Endodermal cell (in vitro differentiated cells): ENCODE measurements at regions not wholly inside any gene's neighbourhood (a gene's known extent, or its start where the extent isn't known, plus 50 kb on each side); places are given as distances from the start of the nearest gene placed in this dataset. TPM values are rescaled to one million over a fixed set of nuclear protein-coding genes. Genes with fewer than 3 reads are reported as not detected.
A peak's percentile ranks its signal among the peaks of the same experiment; 100 is the strongest.

Experiments
- DNase-seq: peaks from one replicate; pipeline ENCODE4 v3.0.0-alpha.2; 2017
- H3K27ac ChIP-seq: 2 replicates; pipeline ENCODE4 v1.5.1; 2013; ENCODE audit warnings: mild to moderate bottlenecking, low read depth, low read length, moderate library complexity
- H3K27me3 ChIP-seq: 2 replicates; pipeline ENCODE4 v1.6.1; 2013; ENCODE audit warnings: mild to moderate bottlenecking, low read length, moderate library complexity; ENCODE audit not compliant: insufficient read depth, control insufficient read depth, poor library complexity, severe bottlenecking
- H3K36me3 ChIP-seq: 2 replicates; pipeline ENCODE4 v1.7.0; 2013; ENCODE audit warnings: mild to moderate bottlenecking, low read length, moderate library complexity; ENCODE audit not compliant: control insufficient read depth, insufficient read depth
- H3K4me1 ChIP-seq: one replicate; pipeline ENCODE4 v1.7.0; 2013; ENCODE audit warnings: low read length; ENCODE audit not compliant: control insufficient read depth, insufficient read depth
- H3K4me3 ChIP-seq: 2 replicates; pipeline ENCODE4 v1.5.1; 2013; ENCODE audit warnings: mild to moderate bottlenecking, low read length, moderate library complexity
- H3K9ac ChIP-seq: 2 replicates; pipeline ENCODE4 v1.6.1; 2013; ENCODE audit warnings: mild to moderate bottlenecking, low read length, moderate library complexity; ENCODE audit not compliant: poor library complexity, severe bottlenecking; ENCODE audit errors: extremely low read depth
- H3K9me3 ChIP-seq: 2 replicates; pipeline ENCODE4 v1.6.1; 2013; ENCODE audit warnings: mild to moderate bottlenecking, low read length, moderate library complexity; ENCODE audit not compliant: control insufficient read depth
- H3K27ac Mint-ChIP-seq: 2 replicates; pipeline ENCODE4 v1.8.0; 2020; ENCODE audit warnings: mixed read lengths
- H3K27me3 Mint-ChIP-seq: 2 replicates; pipeline ENCODE4 v1.8.0; 2021; ENCODE audit warnings: mild to moderate bottlenecking, mixed read lengths; ENCODE audit not compliant: insufficient read depth
- H3K36me3 Mint-ChIP-seq: 2 replicates; pipeline ENCODE4 v1.8.0; 2020; ENCODE audit warnings: low read depth, mixed read lengths
- H3K4me1 Mint-ChIP-seq: 2 replicates; pipeline ENCODE4 v1.8.0; 2020; ENCODE audit warnings: mixed read lengths
- H3K4me3 Mint-ChIP-seq: 2 replicates; pipeline ENCODE4 v1.8.0; 2020; ENCODE audit warnings: mild to moderate bottlenecking, moderate library complexity, mixed read lengths
- H3K9me3 Mint-ChIP-seq: 2 replicates; pipeline ENCODE4 v1.8.0; 2020; ENCODE audit warnings: mild to moderate bottlenecking, mixed read lengths
- CTCF ChIP-seq: fragments of 200-600 bp; sonication (generic); conservative IDR thresholded peaks from 2 replicates; pipeline ENCODE4 v1.5.0; 2021; ENCODE audit warnings: antibody characterized with exemption, mild to moderate bottlenecking
- WGBS, 2 experiments: methylation state at CpG; one replicate each; pipeline versions ENCODE4 v1.1.5 to v1.1.7; 2013; ENCODE audit warnings: missing lambda C conversion rate in 2 of 2, mixed read lengths in 1 of 2; ENCODE audit not compliant: insufficient coverage in 1 of 2, insufficient read length in 1 of 2; 5-methylcytosine and 5-hydroxymethylcytosine counted together
- microRNA-seq: library from miRNA; unstranded; fragments of <30 nt; microRNA quantifications from one replicate; pipeline ENCODE4 v1.2.0, GENCODE V29; 2020; ENCODE audit warnings: borderline microRNAs expressed

- Mint-ChIP-seq H3K27ac (no peak overlapping the region), H3K4me1 (peaks cover 10% of the 10 kb centered on the region), H3K4me3 (no peak overlapping the region), H3K27me3 (no peaks in the 10 kb centered on the region), H3K36me3 (no peaks in the 10 kb centered on the region), H3K9me3 (peaks cover 7% of the 10 kb centered on the region)
- Histone ChIP-seq H3K27ac (no peak overlapping the region), H3K9me3 (peaks cover 34% of the 10 kb centered on the region), H3K4me3 (no peak overlapping the region), H3K9ac (no peak overlapping the region), H3K4me1 (peaks cover 2% of the 10 kb centered on the region), H3K27me3 (no peaks in the 10 kb centered on the region), H3K36me3 (no peaks in the 10 kb centered on the region)
- WGBS, 2 experiments = 93 to 100% methylated on average over 1 to 3 of the region's 3 CpGs
- no peak for TF ChIP-seq CTCF
- no peak for DNase-seq
Measured at GRCh38 chr7:7129381-7129780, 53.0 kb upstream of the C1GALT1 start.

- Histone ChIP-seq H3K9me3 (peaks cover 52% of the 10 kb centered on the region), H3K36me3 (peaks cover 6% of the 10 kb centered on the region), H3K27me3 (no peaks in the 10 kb centered on the region), H3K4me1 (peaks cover 2% of the 10 kb centered on the region), H3K9ac (no peak overlapping the region), H3K27ac (no peak overlapping the region), H3K4me3 (peak overlapping the region; percentile 67)
- H3K36me3 Mint-ChIP-seq = no peaks in the 10 kb centered on the region
- peaks cover 16% of the 10 kb centered on the region for H3K4me1 Mint-ChIP-seq
- DNase-seq = peak; percentile 82
- 56 to 65% methylated on average over 1 of the region's 1 CpG for WGBS, 2 experiments
- H3K27me3 Mint-ChIP-seq = no peaks in the 10 kb centered on the region
- H3K27ac Mint-ChIP-seq = no peak overlapping the region
- H3K4me3 Mint-ChIP-seq = no peak overlapping the region
- no peak for TF ChIP-seq CTCF
- peaks cover 21% of the 10 kb centered on the region for H3K9me3 Mint-ChIP-seq
Measured at GRCh38 chr7:7131273-7131672, 51.1 kb upstream of the C1GALT1 start.

Small RNAs in the stretch of these regions (microRNA-seq; reads per million reads assigned to microRNA genes)
- not detected for gene MIR3683
